Vagina (tissue), 2 donors: ENCODE measurements at regions not wholly inside any gene's neighbourhood (a gene's known extent, or its start where the extent isn't known, plus 50 kb on each side); places are given as distances from the start of the nearest gene placed in this dataset.

Source experiments
- POLR2A ChIP-seq, 2 donors: fragments of 450-650 bp; IDR thresholded peaks; one replicate each; pipeline ENCODE4 v1.6.1; 2017; ENCODE audit warnings: antibody characterized with exemption in 2 of 2, mild to moderate bottlenecking in 2 of 2, moderate library complexity in 2 of 2
- TF ChIP-seq, protein P1 (sequence below), 3 experiments: fragments of 450-650 bp in 2 of 3; fragments of 200-600 bp in 1 of 3; sonication (generic) in 1 of 3; IDR thresholded peaks; one replicate each; pipeline ENCODE4 v1.5.1; 2017 to 2019; ENCODE audit warnings: antibody characterized with exemption in 3 of 3, mild to moderate bottlenecking in 2 of 3, moderate library complexity in 2 of 3

DNA sequence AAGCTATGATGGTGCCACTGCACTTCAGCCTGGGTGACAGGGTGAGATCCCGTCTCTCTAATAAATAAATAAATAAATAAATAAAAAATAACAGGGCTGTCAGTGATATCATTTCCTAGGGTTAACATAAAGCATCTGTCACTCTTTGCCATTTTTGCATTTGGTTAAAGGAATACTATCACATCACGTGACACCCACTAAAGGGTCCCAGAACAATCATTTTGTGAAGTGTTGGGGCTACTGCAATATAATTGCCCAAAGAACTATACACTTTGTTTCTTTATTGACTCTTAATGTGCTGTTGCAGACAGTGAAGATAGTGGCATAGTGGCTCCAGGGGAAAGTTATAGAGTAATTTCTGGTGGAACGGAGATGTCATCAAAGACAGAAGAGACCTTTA lies 176.5 kb upstream of the MMS22L start:
- TF ChIP-seq, protein P1, sequence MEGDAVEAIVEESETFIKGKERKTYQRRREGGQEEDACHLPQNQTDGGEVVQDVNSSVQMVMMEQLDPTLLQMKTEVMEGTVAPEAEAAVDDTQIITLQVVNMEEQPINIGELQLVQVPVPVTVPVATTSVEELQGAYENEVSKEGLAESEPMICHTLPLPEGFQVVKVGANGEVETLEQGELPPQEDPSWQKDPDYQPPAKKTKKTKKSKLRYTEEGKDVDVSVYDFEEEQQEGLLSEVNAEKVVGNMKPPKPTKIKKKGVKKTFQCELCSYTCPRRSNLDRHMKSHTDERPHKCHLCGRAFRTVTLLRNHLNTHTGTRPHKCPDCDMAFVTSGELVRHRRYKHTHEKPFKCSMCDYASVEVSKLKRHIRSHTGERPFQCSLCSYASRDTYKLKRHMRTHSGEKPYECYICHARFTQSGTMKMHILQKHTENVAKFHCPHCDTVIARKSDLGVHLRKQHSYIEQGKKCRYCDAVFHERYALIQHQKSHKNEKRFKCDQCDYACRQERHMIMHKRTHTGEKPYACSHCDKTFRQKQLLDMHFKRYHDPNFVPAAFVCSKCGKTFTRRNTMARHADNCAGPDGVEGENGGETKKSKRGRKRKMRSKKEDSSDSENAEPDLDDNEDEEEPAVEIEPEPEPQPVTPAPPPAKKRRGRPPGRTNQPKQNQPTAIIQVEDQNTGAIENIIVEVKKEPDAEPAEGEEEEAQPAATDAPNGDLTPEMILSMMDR (IDR thresholded peaks at IDR 0.05) = no peak
- no peak for TF ChIP-seq POLR2A (IDR thresholded peaks at IDR 0.05)
